Adipocyte (in vitro differentiated cells): ENCODE measurements at regions not wholly inside any gene's neighbourhood (a gene's known extent, or its start where the extent isn't known, plus 50 kb on each side); places are given as distances from the start of the nearest gene placed in this dataset.

Experiments used
- DNase-seq: peaks from one replicate; pipeline ENCODE4 v3.0.0-alpha.2; 2015; ENCODE audit warnings: low read depth
- H3K27me3 ChIP-seq: replicated peaks from 2 replicates; pipeline ENCODE4 v1.7.0; 2013; ENCODE audit warnings: mild to moderate bottlenecking, low read length, moderate library complexity; ENCODE audit not compliant: control insufficient read depth, insufficient read depth
- H3K36me3 ChIP-seq: 2 replicates; pipeline ENCODE4 v1.7.0; 2013; ENCODE audit warnings: low read length, mild to moderate bottlenecking, moderate library complexity; ENCODE audit not compliant: control insufficient read depth, insufficient read depth, severe bottlenecking
- H3K4me1 ChIP-seq: 2 replicates; pipeline ENCODE4 v1.7.0; 2013; ENCODE audit warnings: mild to moderate bottlenecking, low read length, moderate library complexity; ENCODE audit not compliant: control insufficient read depth, insufficient read depth
- H3K4me3 ChIP-seq: 2 replicates; pipeline ENCODE4 v1.7.0; 2013; ENCODE audit warnings: mild to moderate bottlenecking, low read length, moderate library complexity
- H3K9ac ChIP-seq: 2 replicates; pipeline ENCODE4 v1.7.0; 2013; ENCODE audit warnings: mild to moderate bottlenecking, low read length, moderate library complexity
- H3K9me3 ChIP-seq: 2 replicates; pipeline ENCODE4 v1.7.0; 2013; ENCODE audit warnings: mild to moderate bottlenecking, low read length, moderate library complexity; ENCODE audit not compliant: control insufficient read depth

DNA sequence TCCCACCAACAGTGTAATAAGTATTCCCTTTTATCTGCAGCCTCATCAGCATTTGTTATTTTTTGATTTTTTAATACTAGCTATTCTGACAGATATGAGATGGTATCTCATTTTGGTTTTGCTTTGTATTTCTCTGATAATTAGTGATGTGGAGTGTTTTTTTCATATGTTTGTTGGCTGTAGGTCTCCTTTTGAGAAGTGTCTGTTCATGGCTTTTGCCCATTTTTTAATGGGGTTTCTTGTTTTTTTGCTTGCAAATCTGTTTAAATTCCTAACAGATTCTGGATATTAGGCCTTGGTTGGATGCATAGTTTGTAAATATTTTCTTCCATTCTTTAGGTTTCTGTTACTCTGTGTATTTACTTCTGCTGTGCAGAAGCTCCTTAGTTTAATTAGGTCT lies 445.4 kb upstream of the DAB2 start:
- DNase-seq: no peak
- H3K36me3 ChIP-seq: no peaks in the 10 kb centered on the region
- peaks cover 8% of the 10 kb centered on the region for H3K9me3 ChIP-seq
- H3K27me3 ChIP-seq: no peaks in the 10 kb centered on the region
- H3K4me1 ChIP-seq: no peaks in the 10 kb centered on the region
- H3K9ac ChIP-seq: no peak overlapping the region
- H3K4me3 ChIP-seq: no peak overlapping the region

DNA sequence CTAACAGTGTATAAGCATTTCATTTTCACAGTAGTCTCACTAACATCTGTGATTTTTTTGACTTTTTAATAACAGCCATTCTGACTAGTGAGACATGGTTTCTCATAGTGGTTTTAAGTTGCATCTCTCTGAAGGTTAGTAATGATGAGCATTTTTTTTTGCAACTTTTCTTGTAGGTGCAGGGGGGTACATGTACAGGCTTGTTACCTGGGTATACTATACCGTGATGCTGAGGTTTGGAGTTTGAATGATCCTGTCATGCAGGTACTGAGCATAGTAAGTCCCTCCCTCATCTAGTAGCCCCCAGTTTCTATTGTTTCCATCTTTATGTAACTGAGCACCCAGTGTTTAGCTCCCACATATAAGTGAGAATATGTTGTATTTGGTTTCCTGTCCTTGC lies 444.6 kb upstream of the DAB2 start:
- no peaks in the 10 kb centered on the region for H3K4me1 ChIP-seq
- no peak overlapping the region for H3K9ac ChIP-seq
- no peak for DNase-seq
- no peaks in the 10 kb centered on the region for H3K36me3 ChIP-seq
- H3K4me3 ChIP-seq: no peak overlapping the region
- H3K9me3 ChIP-seq: peaks cover 8% of the 10 kb centered on the region
- no peaks in the 10 kb centered on the region for H3K27me3 ChIP-seq

DNA sequence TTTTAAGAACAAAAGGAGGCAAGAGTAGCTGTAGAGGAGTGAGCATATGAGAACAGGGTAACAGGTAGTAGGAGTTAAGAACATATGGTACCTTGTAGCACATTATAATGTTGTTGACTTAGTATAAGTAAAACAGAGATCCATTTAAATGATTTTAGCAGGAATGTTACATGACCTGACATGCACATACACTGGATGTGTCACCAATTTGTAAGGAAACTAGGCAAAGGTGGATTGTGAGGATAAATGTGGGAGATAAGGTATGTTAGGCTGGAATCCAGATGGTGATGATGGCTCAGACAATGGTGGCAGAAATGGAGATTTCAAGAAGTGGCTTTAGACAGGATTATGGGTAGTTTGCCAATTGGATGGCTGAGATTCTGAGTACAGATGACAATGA lies 443.1 kb upstream of the DAB2 start:
- H3K36me3 ChIP-seq: no peaks in the 10 kb centered on the region
- H3K9ac ChIP-seq: no peak overlapping the region
- no peak overlapping the region for H3K4me3 ChIP-seq
- H3K27me3 ChIP-seq: no peaks in the 10 kb centered on the region
- DNase-seq: no peak
- H3K4me1 ChIP-seq: no peaks in the 10 kb centered on the region
- peaks cover 8% of the 10 kb centered on the region for H3K9me3 ChIP-seq

DNA sequence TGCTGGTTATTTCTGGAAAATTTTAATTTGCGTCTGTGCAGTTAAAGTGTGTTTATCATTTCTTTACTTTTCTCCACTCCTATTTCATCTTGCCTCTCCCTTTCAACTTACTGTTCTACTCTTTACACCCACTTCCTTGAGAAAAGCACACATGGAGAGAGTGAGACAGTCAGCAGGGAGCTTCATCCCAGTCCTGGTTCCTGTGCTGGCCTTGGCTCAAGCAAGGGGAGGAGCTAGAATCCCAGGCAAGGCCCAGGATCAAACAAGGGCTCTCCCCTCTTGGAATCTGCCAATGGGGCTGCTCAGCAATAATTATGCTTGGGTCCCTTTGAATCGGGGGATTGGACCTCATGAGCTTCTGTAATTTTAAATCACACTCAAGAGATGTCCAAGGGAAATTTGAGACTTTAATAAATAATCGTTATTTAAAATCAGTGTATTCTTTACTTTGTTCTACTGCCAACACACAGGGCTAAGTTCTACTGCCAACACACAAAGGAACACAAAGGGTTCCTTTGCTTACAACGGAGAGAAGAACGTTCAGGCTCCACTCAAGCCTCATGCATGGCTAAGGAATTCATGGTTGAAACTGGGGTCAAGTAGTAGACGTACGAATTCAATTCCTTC lies 439.3 kb upstream of the DAB2 start:
- H3K9ac ChIP-seq: no peak overlapping the region
- no peaks in the 10 kb centered on the region for H3K27me3 ChIP-seq
- DNase-seq: no peak
- H3K36me3 ChIP-seq: no peaks in the 10 kb centered on the region
- no peaks in the 10 kb centered on the region for H3K9me3 ChIP-seq
- H3K4me3 ChIP-seq: no peak overlapping the region
- H3K4me1 ChIP-seq: no peaks in the 10 kb centered on the region

DNA sequence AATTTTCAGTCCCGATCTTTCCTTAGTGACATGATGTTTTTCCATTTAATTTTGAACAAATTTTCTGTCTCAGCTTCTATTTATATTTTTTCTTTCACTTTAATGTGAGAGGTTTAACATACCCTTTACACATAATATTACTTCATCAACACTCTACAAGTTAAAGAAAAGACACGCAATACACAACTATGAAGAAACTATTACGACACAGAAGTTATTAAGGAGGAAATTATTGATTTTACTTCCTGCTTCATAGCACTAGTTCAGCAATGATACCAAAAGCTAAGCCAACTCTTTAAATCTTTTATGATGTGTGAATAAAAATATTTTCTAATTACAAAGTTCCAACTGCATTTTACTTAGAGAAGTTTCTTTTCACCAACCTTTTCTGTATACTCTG lies 432.3 kb upstream of the DAB2 start:
- Histone ChIP-seq H3K36me3 (no peaks in the 10 kb centered on the region), H3K9ac (no peak overlapping the region), H3K27me3 (no peaks in the 10 kb centered on the region), H3K4me1 (peaks cover 4% of the 10 kb centered on the region), H3K4me3 (no peak overlapping the region), H3K9me3 (no peaks in the 10 kb centered on the region)
- DNase-seq: no peak

DNA sequence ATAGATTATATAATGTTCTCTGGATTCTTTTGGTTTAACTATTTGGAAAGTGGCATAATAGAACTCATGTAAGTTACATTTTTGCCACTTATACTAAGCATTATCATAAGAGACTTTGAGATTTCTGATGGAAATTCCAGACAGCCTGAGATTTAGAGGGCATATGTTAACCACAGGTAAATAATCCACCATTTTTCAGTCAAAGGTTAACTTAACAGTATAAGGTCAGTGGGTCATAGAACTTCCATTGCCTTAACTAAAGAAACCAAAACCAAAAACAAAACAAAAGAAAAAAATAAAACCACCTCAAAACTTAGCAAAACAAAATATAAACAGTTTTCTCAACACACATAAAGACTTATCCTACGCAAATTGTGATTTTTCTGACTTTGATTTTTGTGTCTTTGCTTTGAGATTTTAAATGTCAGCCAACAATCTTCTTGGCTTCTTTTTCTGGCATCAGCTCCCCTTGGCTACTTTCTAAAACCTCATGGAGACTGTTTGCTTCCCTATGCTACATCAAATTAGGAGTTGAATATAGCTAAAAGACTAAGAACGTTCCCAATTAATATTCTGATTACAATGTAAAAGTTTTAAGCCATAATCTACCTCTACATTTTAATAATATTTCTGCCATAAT lies 430.1 kb upstream of the DAB2 start:
- Histone ChIP-seq H3K36me3 (no peaks in the 10 kb centered on the region), H3K9ac (no peak overlapping the region), H3K4me3 (no peak overlapping the region), H3K9me3 (no peaks in the 10 kb centered on the region), H3K27me3 (no peaks in the 10 kb centered on the region), H3K4me1 (peaks cover 10% of the 10 kb centered on the region)
- no peak for DNase-seq

DNA sequence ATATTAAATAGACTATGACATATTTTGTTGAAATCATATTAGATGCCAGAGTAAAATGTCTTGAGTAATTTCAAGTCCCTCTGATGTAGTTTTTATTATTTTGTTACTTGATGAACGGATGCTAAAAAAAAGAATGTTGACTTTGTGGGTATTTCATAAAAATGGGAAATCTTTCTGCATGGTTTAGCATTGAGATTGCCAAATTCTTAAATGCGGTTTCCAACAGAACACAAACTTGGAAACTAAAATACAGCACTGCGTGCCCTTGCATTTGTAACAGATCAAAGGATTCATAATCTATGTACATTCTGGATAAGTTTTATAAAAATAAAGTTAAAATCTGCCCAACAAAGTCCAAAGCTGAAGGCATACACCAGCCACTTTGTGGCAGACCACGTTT lies 425.5 kb upstream of the DAB2 start:
- H3K9me3 ChIP-seq: no peaks in the 10 kb centered on the region
- DNase-seq: peak; percentile 56
- H3K4me3 ChIP-seq: no peak overlapping the region
- H3K27me3 ChIP-seq: no peaks in the 10 kb centered on the region
- H3K9ac ChIP-seq: no peak overlapping the region
- peaks cover 6% of the 10 kb centered on the region for H3K4me1 ChIP-seq
- no peaks in the 10 kb centered on the region for H3K36me3 ChIP-seq

DNA sequence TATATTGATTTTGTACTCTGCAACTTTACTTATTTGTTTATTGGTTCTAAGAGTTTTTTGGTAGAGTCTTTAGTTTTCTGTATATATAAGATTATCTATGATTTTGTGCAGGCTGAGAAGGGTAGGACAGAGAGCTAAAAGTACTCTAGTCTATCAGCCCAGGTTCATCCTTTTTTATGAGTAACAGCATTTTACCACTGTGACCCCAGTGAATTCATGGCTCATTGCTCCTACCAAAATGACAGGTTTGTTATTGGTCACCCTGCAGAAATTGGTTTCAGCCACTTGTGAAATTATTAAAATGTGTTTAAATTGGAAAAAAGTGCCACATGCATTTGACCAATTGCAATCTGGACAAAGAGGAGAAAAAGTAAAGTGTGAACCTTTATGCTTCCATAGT lies 421.4 kb upstream of the DAB2 start:
- H3K36me3 ChIP-seq: no peaks in the 10 kb centered on the region
- H3K9me3 ChIP-seq: no peaks in the 10 kb centered on the region
- H3K4me1 ChIP-seq: peaks cover 6% of the 10 kb centered on the region
- no peak for DNase-seq
- no peaks in the 10 kb centered on the region for H3K27me3 ChIP-seq
- H3K9ac ChIP-seq: no peak overlapping the region
- H3K4me3 ChIP-seq: no peak overlapping the region

DNA sequence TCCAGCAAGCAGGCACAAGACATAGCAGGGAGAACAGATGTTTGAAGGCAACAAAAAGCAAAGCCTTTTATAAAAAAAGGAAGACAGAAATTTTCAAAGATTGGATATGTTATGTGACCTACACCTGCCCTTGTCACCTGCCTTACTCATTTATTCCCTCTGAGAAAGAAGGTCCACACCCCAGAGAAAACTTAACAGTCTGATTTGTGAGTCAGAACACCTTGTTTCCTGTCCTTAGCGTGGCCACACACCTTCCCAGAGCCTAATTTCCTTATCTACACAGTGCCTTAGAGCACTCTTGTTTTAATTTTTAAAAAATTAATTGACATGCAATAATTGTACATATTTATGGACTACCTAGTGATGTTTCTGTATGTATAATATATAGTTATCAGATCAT lies 419.0 kb upstream of the DAB2 start:
- no peaks in the 10 kb centered on the region for H3K27me3 ChIP-seq
- H3K9ac ChIP-seq: no peak overlapping the region
- H3K4me3 ChIP-seq: no peak overlapping the region
- no peak for DNase-seq
- H3K4me1 ChIP-seq: no peaks in the 10 kb centered on the region
- H3K36me3 ChIP-seq: no peaks in the 10 kb centered on the region
- H3K9me3 ChIP-seq: peaks cover 20% of the 10 kb centered on the region

DNA sequence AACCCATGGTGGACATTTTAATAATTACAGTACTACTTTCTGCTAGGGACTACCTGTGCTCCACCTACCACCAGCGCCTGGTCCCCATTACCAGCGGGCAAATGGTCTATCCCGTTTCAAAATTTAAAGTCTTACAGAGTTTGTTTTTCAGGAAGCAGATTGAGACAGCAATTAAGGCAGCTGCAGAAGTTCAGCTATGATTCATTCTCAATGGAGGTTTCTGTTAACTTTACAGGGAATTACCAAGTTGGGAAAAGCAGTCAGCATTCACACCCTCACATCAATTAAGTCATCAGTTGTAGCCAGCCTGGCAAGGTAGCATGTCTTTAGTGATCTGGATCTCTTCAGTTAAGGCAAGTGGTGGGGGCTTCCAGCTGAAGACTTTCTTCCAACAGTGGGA lies 410.6 kb upstream of the DAB2 start:
- Histone ChIP-seq H3K4me1 (no peaks in the 10 kb centered on the region), H3K9me3 (peaks cover 19% of the 10 kb centered on the region), H3K9ac (no peak overlapping the region), H3K27me3 (no peaks in the 10 kb centered on the region), H3K36me3 (no peaks in the 10 kb centered on the region), H3K4me3 (no peak overlapping the region)
- peak; percentile 12 for DNase-seq

DNA sequence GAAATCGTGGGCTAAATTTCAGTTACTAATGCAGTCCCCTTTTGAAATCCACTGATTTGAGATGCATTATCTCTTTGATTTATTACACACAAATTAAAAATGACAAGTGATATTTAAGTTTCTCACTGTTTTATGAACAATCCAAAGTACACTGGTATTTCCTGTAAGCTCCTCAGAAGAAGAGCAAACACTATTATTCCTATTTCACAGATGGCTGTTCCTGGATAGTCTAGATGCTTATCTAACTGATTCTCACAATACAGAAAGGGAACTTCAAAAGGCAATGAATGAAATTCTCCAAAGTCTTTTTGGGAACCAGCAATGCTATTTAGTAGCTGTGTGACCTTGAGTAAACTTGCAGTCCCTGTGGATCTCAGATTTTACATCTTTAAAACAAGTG lies 404.7 kb upstream of the DAB2 start:
- Histone ChIP-seq H3K4me3 (no peak overlapping the region), H3K27me3 (no peaks in the 10 kb centered on the region)

DNA sequence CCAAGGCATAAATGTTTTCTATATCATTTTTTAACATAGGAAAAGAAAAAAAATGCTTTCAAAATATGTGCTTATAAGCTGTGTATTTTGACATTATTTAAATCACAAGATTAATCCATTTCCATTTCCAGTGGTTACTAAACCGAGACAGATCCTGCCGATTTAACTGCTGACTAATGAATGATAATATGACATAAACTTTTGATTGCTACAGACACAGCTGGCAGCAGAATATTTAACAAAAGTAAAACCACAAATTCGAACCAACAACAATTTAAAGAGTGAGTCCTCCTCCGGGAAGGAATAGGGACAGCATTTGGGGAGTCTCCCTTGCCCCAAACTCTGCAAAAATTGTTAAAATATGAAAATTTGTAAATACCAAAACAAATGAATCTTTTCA lies 401.3 kb upstream of the DAB2 start:
- no peaks in the 10 kb centered on the region for H3K9me3 ChIP-seq
- H3K9ac ChIP-seq: no peak overlapping the region
- H3K4me1 ChIP-seq: peaks cover 9% of the 10 kb centered on the region
- DNase-seq: no peak
- no peaks in the 10 kb centered on the region for H3K36me3 ChIP-seq
- H3K27me3 ChIP-seq: no peaks in the 10 kb centered on the region
- H3K4me3 ChIP-seq: no peak overlapping the region

More for the DNA sequence above, 404.7 kb upstream of the DAB2 start:
- Histone ChIP-seq H3K9ac (no peak overlapping the region), H3K4me1 (peaks cover 9% of the 10 kb centered on the region), H3K9me3 (no peaks in the 10 kb centered on the region), H3K36me3 (no peaks in the 10 kb centered on the region)
- DNase-seq: no peak
